Activated B cell treated with CpG ODN at 0.5 μM for 24 hours (primary cell): ENCODE measurements at regions not wholly inside any gene's neighbourhood (a gene's known extent, or its start where the extent isn't known, plus 50 kb on each side); places are given as distances from the start of the nearest gene placed in this dataset.

Experiments used
- ATAC-seq: fragments of 200-7000 bp; cut with Tn5 transposase; one replicate; pipeline ENCODE4 v1.10.0; 2021; ENCODE audit warnings: low read depth, mild to moderate bottlenecking, moderate library complexity
- CTCF ChIA-PET: fragments of 350-600 bp; sonication (Branson Sonifier 250); formaldehyde crosslinking; loops from one replicate; lab custom pipeline; 2021; ENCODE audit warnings: antibody characterized with exemption; lab: Charles Lee
- POLR2A ChIA-PET: fragments of 350-600 bp; sonication (Branson Sonifier 250); formaldehyde crosslinking; loops from one replicate; lab custom pipeline; 2021; ENCODE audit warnings: antibody characterized with exemption; lab: Charles Lee
- DNase-seq: peaks from one replicate; pipeline ENCODE4 v3.0.0; 2022
- H3K27ac Mint-ChIP-seq: one replicate; pipeline ENCODE4 v1.8.0; 2020; ENCODE audit warnings: mixed read lengths
- H3K27me3 Mint-ChIP-seq: one replicate; pipeline ENCODE4 v1.8.0; 2021; ENCODE audit warnings: mixed read lengths
- H3K36me3 Mint-ChIP-seq: one replicate; pipeline ENCODE4 v1.8.0; 2021; ENCODE audit warnings: low read depth, mixed read lengths
- H3K4me1 Mint-ChIP-seq: one replicate; pipeline ENCODE4 v1.8.0; 2021; ENCODE audit warnings: mixed read lengths
- H3K4me3 Mint-ChIP-seq: one replicate; pipeline ENCODE4 v1.8.0; 2020; ENCODE audit warnings: mild to moderate bottlenecking, mixed read lengths
- H3K9me3 Mint-ChIP-seq: one replicate; pipeline ENCODE4 v1.8.0; 2020; ENCODE audit warnings: mixed read lengths
- intact Hi-C: fragments of 100-400 bp; cut with micrococcal nuclease; formaldehyde crosslinking; loops from one replicate; pipeline ENCODE4 v1.15.1; 2024
- TF ChIP-seq, protein P1 (sequence below): fragments of 200-600 bp; IDR thresholded peaks from one replicate; pipeline ENCODE4 v1.8.0; 2022; ENCODE audit warnings: antibody characterized with exemption, mild to moderate bottlenecking

- ATAC-seq, result no peak
- H3K36me3 Mint-ChIP-seq, result peaks cover 11% of the 10 kb centered on the region
- ChIA-PET CTCF (interaction anchor here (1.3 to 1.5 kb wide), 2 partner anchors 13 to 356 kb away, joined by 3 to 4 read pairs; no protein-coding TSS in a partner anchor), POLR2A (interaction anchor here (1.1 to 1.2 kb wide), 2 partner anchors 32 to 82 kb away, joined by 4 read pairs; no protein-coding TSS in a partner anchor)
- intact Hi-C loops, result no loop called here
- TF ChIP-seq, protein P1, sequence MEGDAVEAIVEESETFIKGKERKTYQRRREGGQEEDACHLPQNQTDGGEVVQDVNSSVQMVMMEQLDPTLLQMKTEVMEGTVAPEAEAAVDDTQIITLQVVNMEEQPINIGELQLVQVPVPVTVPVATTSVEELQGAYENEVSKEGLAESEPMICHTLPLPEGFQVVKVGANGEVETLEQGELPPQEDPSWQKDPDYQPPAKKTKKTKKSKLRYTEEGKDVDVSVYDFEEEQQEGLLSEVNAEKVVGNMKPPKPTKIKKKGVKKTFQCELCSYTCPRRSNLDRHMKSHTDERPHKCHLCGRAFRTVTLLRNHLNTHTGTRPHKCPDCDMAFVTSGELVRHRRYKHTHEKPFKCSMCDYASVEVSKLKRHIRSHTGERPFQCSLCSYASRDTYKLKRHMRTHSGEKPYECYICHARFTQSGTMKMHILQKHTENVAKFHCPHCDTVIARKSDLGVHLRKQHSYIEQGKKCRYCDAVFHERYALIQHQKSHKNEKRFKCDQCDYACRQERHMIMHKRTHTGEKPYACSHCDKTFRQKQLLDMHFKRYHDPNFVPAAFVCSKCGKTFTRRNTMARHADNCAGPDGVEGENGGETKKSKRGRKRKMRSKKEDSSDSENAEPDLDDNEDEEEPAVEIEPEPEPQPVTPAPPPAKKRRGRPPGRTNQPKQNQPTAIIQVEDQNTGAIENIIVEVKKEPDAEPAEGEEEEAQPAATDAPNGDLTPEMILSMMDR, result no peak
- no peaks in the 10 kb centered on the region for H3K27me3 Mint-ChIP-seq
- peak overlapping the region; percentile 65 for H3K27ac Mint-ChIP-seq
- peaks cover 73% of the 10 kb centered on the region for H3K4me1 Mint-ChIP-seq
- DNase-seq, result no peak
- H3K9me3 Mint-ChIP-seq, result peaks cover 5% of the 10 kb centered on the region
- H3K4me3 Mint-ChIP-seq, result no peak overlapping the region
These were observed 309.0 kb upstream of the AMIGO2 start for GRCh38 chr12:47388712-47389111.

- H3K9me3 Mint-ChIP-seq, result peaks cover 5% of the 10 kb centered on the region
- H3K27me3 Mint-ChIP-seq, result no peaks in the 10 kb centered on the region
- ChIA-PET POLR2A (interaction anchor here (1.1 to 1.2 kb wide), 2 partner anchors 31 to 81 kb away, joined by 4 read pairs; no protein-coding TSS in a partner anchor), CTCF (interaction anchor here (1.3 to 1.5 kb wide), 2 partner anchors 14 to 355 kb away, joined by 3 to 4 read pairs; no protein-coding TSS in a partner anchor)
- H3K27ac Mint-ChIP-seq, result peak overlapping the region; percentile 80
- H3K4me1 Mint-ChIP-seq, result peaks cover 73% of the 10 kb centered on the region
- intact Hi-C loops, result no loop called here
- no peak overlapping the region for H3K4me3 Mint-ChIP-seq
- ATAC-seq (no peak), DNase-seq (no peak)
- TF ChIP-seq, protein P1, result no peak
- peaks cover 11% of the 10 kb centered on the region for H3K36me3 Mint-ChIP-seq
These were observed 308.2 kb upstream of the AMIGO2 start for GRCh38 chr12:47387994-47388393.

- TF ChIP-seq, protein P1, result no peak
- ChIA-PET CTCF (no interaction called here), POLR2A (no interaction called here)
- H3K4me1 Mint-ChIP-seq, result peaks cover 67% of the 10 kb centered on the region
- intact Hi-C loops, result no loop called here
- H3K9me3 Mint-ChIP-seq, result peaks cover 4% of the 10 kb centered on the region
- no peak for ATAC-seq
- no peak overlapping the region for H3K4me3 Mint-ChIP-seq
- peaks cover 4% of the 10 kb centered on the region for H3K36me3 Mint-ChIP-seq
- no peaks in the 10 kb centered on the region for H3K27me3 Mint-ChIP-seq
- peak overlapping the region; percentile 35 for H3K27ac Mint-ChIP-seq
- no peak for DNase-seq
These were observed 305.9 kb upstream of the AMIGO2 start for GRCh38 chr12:47385653-47386052.

GRCh38 chr12:47383942-47384341 lies 304.2 kb upstream of the AMIGO2 start:
- H3K9me3 Mint-ChIP-seq, result peaks cover 2% of the 10 kb centered on the region
- peaks cover 2% of the 10 kb centered on the region for H3K36me3 Mint-ChIP-seq
- POLR2A ChIA-PET, result interaction anchor here (0.8 to 2.0 kb wide), 11 partner anchors 10 to 429 kb away, joined by 3 to 16 read pairs (median 4); no protein-coding TSS in a partner anchor
- H3K4me1 Mint-ChIP-seq, result peaks cover 64% of the 10 kb centered on the region
- DNase-seq (no peak), ATAC-seq (peak; percentile 18)
- TF ChIP-seq, protein P1, result no peak
- intact Hi-C loops, result loop anchor here (2.0 kb wide), 1 partner anchor 23 kb away; no protein-coding TSS in a partner anchor
- H3K27me3 Mint-ChIP-seq, result no peaks in the 10 kb centered on the region
- peak overlapping the region; percentile 21 for H3K4me3 Mint-ChIP-seq
- CTCF ChIA-PET, result interaction anchor here (1.2 to 2.6 kb wide), 4 partner anchors 13 to 76 kb away, joined by 3 to 6 read pairs (median 4); no protein-coding TSS in a partner anchor
- peak overlapping the region; percentile 78 for H3K27ac Mint-ChIP-seq

DNA sequence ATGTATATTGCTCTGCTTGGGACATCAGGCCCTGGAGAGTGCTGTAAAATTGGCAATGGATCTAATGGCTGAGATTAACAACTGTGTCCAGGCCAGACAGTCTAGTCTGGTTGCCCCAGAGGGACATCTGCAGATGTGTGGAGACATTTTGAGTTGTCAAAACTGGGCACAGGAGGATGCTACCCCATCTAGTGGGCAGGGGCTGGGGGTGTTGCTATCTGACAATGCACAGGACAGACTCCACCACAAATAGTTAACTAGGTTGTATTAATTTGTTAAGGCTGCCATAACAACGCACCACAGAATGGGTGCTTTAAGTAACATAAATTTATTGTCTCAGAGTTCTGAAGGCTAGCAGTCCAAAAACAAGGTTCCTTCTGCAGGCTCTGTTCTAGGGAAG lies 302.5 kb upstream of the AMIGO2 start:
- Mint-ChIP-seq H3K4me3 (no peak overlapping the region), H3K36me3 (no peaks in the 10 kb centered on the region), H3K27me3 (no peaks in the 10 kb centered on the region), H3K9me3 (peaks cover 2% of the 10 kb centered on the region), H3K27ac (peak overlapping the region; percentile 78), H3K4me1 (peaks cover 62% of the 10 kb centered on the region)
- POLR2A ChIA-PET, result interaction anchor here (1.0 to 1.7 kb wide), 2 partner anchors 76 to 166 kb away, joined by 3 to 4 read pairs; no protein-coding TSS in a partner anchor
- CTCF ChIA-PET, result interaction anchor here (1.0 kb wide), 1 partner anchor 18 kb away, joined by 4 read pairs; no protein-coding TSS in a partner anchor
- no peak for DNase-seq
- peak; percentile 19 for ATAC-seq
- TF ChIP-seq, protein P1, result no peak
- intact Hi-C loops, result loop anchor here (1.0 to 2.0 kb wide), 2 partner anchors 12 to 22 kb away; no protein-coding TSS in a partner anchor
